Skeletal muscle cell (primary cell): ENCODE measurements at regions not wholly inside any gene's neighbourhood (a gene's known extent, or its start where the extent isn't known, plus 50 kb on each side); places are given as distances from the start of the nearest gene placed in this dataset.
A peak's percentile ranks its signal among the peaks of the same experiment; 100 is the strongest.
"Not testable (repeated sequence)": the region's sequence is repeated elsewhere in the genome, so short reads cannot be mapped to it uniquely, and the experiment has no call there.

ENCODE experiments used
- DNase-seq: peaks from one replicate; pipeline ENCODE4 v3.0.0-alpha.2; 2010; ENCODE audit warnings: low read depth
- H3K4me3 ChIP-seq: 2 replicates; pipeline ENCODE4 v1.5.1; 2011; ENCODE audit warnings: low read depth, mild to moderate bottlenecking, control low read depth, low read length, moderate library complexity

GRCh38 chr17:72448019-72448418 is 327.2 kb downstream of the SOX9 start:
- H3K4me3 ChIP-seq, result no peak overlapping the region
- DNase-seq, result no peak

GRCh38 chr17:72452286-72453173 is 331.7 kb downstream of the SOX9 start:
- DNase-seq, result no peak
- H3K4me3 ChIP-seq, result no peak overlapping the region

GRCh38 chr17:72454342-72454741 is 333.5 kb downstream of the SOX9 start:
- no peak for DNase-seq
- H3K4me3 ChIP-seq, result no peak overlapping the region

- no peak for DNase-seq
- H3K4me3 ChIP-seq, result no peak overlapping the region
Measured at GRCh38 chr17:72455562-72455961, 334.7 kb downstream of the SOX9 start.

GRCh38 chr17:72456075-72456474 is 335.3 kb downstream of the SOX9 start:
- H3K4me3 ChIP-seq, result no peak overlapping the region
- DNase-seq, result no peak

GRCh38 chr17:72457712-72458111 is 336.9 kb downstream of the SOX9 start:
- no peak overlapping the region for H3K4me3 ChIP-seq

GRCh38 chr17:72458301-72458700 is 337.5 kb downstream of the SOX9 start:
- DNase-seq, result no peak
- H3K4me3 ChIP-seq, result no peak overlapping the region

More at GRCh38 chr17:72457712-72458111, 336.9 kb downstream of the SOX9 start:
- no peak for DNase-seq

- H3K4me3 ChIP-seq, result no peak overlapping the region
- DNase-seq, result no peak
Measured at GRCh38 chr17:72460711-72461110, 339.9 kb downstream of the SOX9 start.

GRCh38 chr17:72461757-72462156 is 340.9 kb downstream of the SOX9 start:
- no peak for DNase-seq
- no peak overlapping the region for H3K4me3 ChIP-seq

- H3K4me3 ChIP-seq, result no peak overlapping the region
- DNase-seq, result no peak
Measured at GRCh38 chr17:72462407-72462806, 341.6 kb downstream of the SOX9 start.

- H3K4me3 ChIP-seq, result no peak overlapping the region
- no peak for DNase-seq
Measured at GRCh38 chr17:72462814-72463213, 342.0 kb downstream of the SOX9 start.

- DNase-seq, result no peak
Measured at GRCh38 chr17:72463287-72464102, 342.7 kb downstream of the SOX9 start.

GRCh38 chr17:72464221-72464620 is 343.4 kb downstream of the SOX9 start:
- not testable (repeated sequence) for H3K4me3 ChIP-seq, DNase-seq

More at GRCh38 chr17:72463287-72464102, 342.7 kb downstream of the SOX9 start:
- H3K4me3 ChIP-seq, result no peak overlapping the region

GRCh38 chr17:72465191-72466024 is 344.6 kb downstream of the SOX9 start:
- peak; percentile 30 for DNase-seq

GRCh38 chr17:72466199-72466598 is 345.4 kb downstream of the SOX9 start:
- DNase-seq, result peak; percentile 18
- H3K4me3 ChIP-seq, result no peak overlapping the region

More at GRCh38 chr17:72465191-72466024, 344.6 kb downstream of the SOX9 start:
- no peak overlapping the region for H3K4me3 ChIP-seq

- no peak overlapping the region for H3K4me3 ChIP-seq
- DNase-seq, result no peak
Measured at GRCh38 chr17:72466606-72467005, 345.8 kb downstream of the SOX9 start.

GRCh38 chr17:72467841-72468653 is 347.2 kb downstream of the SOX9 start:
- no peak overlapping the region for H3K4me3 ChIP-seq
- peak; percentile 21 for DNase-seq

- no peak for DNase-seq
- H3K4me3 ChIP-seq, result no peak overlapping the region
Measured at GRCh38 chr17:72468841-72469240, 348.0 kb downstream of the SOX9 start.
